ENCODE measurements at regions not wholly inside any gene's neighbourhood (a gene's known extent, or its start where the extent isn't known, plus 50 kb on each side); places are given as distances from the start of the nearest gene placed in this dataset.

- TF ChIP-seq ZNF10 (CRISPR knock-in tag; IDR thresholded peaks at IDR 0.05; ENCODE audit: borderline replicate concordance, low read depth): no peak
- TF ChIP-seq ZNF260 (CRISPR knock-in tag; IDR thresholded peaks at IDR 0.05; ENCODE audit: borderline replicate concordance, low read depth): no peak
- TF ChIP-seq ZNF674 (CRISPR knock-in tag; IDR thresholded peaks at IDR 0.05; ENCODE audit: low read depth): no peak
- no peak for TF ChIP-seq SRSF9 (IDR thresholded peaks at IDR 0.05; ENCODE audit: borderline replicate concordance, insufficient read depth, low read depth, low read length, poor library complexity, severe bottlenecking)
- no peak for TF ChIP-seq JUN (CRISPR knock-in tag; IDR thresholded peaks at IDR 0.05)
- no peak for TF ChIP-seq ZNF709 (CRISPR knock-in tag; IDR thresholded peaks at IDR 0.05)
- no peak for TF ChIP-seq ZNF292 (CRISPR knock-in tag; IDR thresholded peaks at IDR 0.05; ENCODE audit: borderline replicate concordance, low read depth)
- peak; percentile 32; the same call in 1 of the 2 replicates for TF ChIP-seq KDM4B (CRISPR knock-in tag; IDR thresholded peaks at IDR 0.05)
- TF ChIP-seq DNMT1 (CRISPR knock-in tag; IDR thresholded peaks at IDR 0.05): no peak
- TF ChIP-seq ZNF839 (CRISPR knock-in tag; IDR thresholded peaks at IDR 0.05; ENCODE audit: borderline replicate concordance): no peak
- TF ChIP-seq MXI1 (IDR thresholded peaks at IDR 0.05; ENCODE audit: borderline replicate concordance, low read depth, low read length): no peak
- no peak for TF ChIP-seq CAMTA2 (CRISPR knock-in tag; IDR thresholded peaks at IDR 0.05; ENCODE audit: borderline replicate concordance)
- no peak for TF ChIP-seq MTA3 (CRISPR knock-in tag; IDR thresholded peaks at IDR 0.05)
- no peak for TF ChIP-seq ZSCAN25 (CRISPR knock-in tag; IDR thresholded peaks at IDR 0.05)
- TF ChIP-seq SNRNP70 (IDR thresholded peaks at IDR 0.05; ENCODE audit: low read depth, low read length): no peak
- no peak for TF ChIP-seq NBN (conservative IDR thresholded peaks at IDR 0.05)
- TF ChIP-seq, protein P1, sequence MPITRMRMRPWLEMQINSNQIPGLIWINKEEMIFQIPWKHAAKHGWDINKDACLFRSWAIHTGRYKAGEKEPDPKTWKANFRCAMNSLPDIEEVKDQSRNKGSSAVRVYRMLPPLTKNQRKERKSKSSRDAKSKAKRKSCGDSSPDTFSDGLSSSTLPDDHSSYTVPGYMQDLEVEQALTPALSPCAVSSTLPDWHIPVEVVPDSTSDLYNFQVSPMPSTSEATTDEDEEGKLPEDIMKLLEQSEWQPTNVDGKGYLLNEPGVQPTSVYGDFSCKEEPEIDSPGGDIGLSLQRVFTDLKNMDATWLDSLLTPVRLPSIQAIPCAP (CRISPR knock-in tag; IDR thresholded peaks at IDR 0.05; ENCODE audit: low read depth): no peak
- TF ChIP-seq, protein P2, sequence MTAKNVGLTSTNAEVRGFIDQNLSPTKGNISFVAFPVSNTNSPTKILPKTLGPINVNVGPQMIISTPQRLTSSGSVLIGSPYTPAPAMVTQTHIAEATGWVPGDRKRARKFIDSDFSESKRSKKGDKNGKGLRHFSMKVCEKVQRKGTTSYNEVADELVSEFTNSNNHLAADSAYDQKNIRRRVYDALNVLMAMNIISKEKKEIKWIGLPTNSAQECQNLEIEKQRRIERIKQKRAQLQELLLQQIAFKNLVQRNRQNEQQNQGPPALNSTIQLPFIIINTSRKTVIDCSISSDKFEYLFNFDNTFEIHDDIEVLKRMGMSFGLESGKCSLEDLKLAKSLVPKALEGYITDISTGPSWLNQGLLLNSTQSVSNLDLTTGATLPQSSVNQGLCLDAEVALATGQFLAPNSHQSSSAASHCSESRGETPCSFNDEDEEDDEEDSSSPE (CRISPR knock-in tag; IDR thresholded peaks at IDR 0.05): 0 out of 2 replicates have a peak, but pooled peaks have one; percentile 25
- TF ChIP-seq NFYB (CRISPR knock-in tag; IDR thresholded peaks at IDR 0.05): no peak
- TF ChIP-seq HDAC1 (CRISPR knock-in tag; IDR thresholded peaks at IDR 0.05): peak; percentile 81
- no peak for TF ChIP-seq TP53 (CRISPR knock-in tag; conservative IDR thresholded peaks at IDR 0.05)
- TF ChIP-seq NFIB (CRISPR knock-in tag; IDR thresholded peaks at IDR 0.05; ENCODE audit: borderline replicate concordance): no peak
- TF ChIP-seq, protein P3, sequence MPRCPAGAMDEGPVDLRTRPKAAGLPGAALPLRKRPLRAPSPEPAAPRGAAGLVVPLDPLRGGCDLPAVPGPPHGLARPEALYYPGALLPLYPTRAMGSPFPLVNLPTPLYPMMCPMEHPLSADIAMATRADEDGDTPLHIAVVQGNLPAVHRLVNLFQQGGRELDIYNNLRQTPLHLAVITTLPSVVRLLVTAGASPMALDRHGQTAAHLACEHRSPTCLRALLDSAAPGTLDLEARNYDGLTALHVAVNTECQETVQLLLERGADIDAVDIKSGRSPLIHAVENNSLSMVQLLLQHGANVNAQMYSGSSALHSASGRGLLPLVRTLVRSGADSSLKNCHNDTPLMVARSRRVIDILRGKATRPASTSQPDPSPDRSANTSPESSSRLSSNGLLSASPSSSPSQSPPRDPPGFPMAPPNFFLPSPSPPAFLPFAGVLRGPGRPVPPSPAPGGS (CRISPR knock-in tag; IDR thresholded peaks at IDR 0.05): no peak
- TF ChIP-seq KDM2A (CRISPR knock-in tag; IDR thresholded peaks at IDR 0.05; ENCODE audit: borderline replicate concordance, low read depth): no peak
- TF ChIP-seq ZNF878 (CRISPR knock-in tag; IDR thresholded peaks at IDR 0.05): no peak
- TF ChIP-seq KMT2A (CRISPR knock-in tag; IDR thresholded peaks at IDR 0.05): no peak
- no peak for TF ChIP-seq MTF1 (CRISPR knock-in tag; IDR thresholded peaks at IDR 0.05)
- no peak for TF ChIP-seq POLR2G (IDR thresholded peaks at IDR 0.05; ENCODE audit: low read depth, low read length)
- no peak for TF ChIP-seq ZNF572 (CRISPR knock-in tag; IDR thresholded peaks at IDR 0.05)
- TF ChIP-seq KLF13 (CRISPR knock-in tag; IDR thresholded peaks at IDR 0.05): no peak
- TF ChIP-seq ZKSCAN5 (CRISPR knock-in tag; IDR thresholded peaks at IDR 0.05): no peak
Measured at GRCh38 chr3:168988853-168989252, 674.7 kb downstream of the MECOM start (continued).
